GM23338 (cell line): ENCODE measurements at regions not wholly inside any gene's neighbourhood (a gene's known extent, or its start where the extent isn't known, plus 50 kb on each side); places are given as distances from the start of the nearest gene placed in this dataset.

Experiments
- ATAC-seq: fragments of 200-7000 bp; cut with Tn5 transposase; 3 replicates; pipeline ENCODE4 v1.9.1; 2020
- DNase-seq: peaks from one replicate; pipeline ENCODE4 v3.0.0-alpha.2; 2015; ENCODE audit warnings: low spot score
- H2AFZ ChIP-seq: fragments of 200-600 bp; sonication (generic); 2 replicates; pipeline ENCODE4 v1.8.0; 2016; ENCODE audit warnings: antibody characterized with exemption, mild to moderate bottlenecking, moderate library complexity
- H3F3A ChIP-seq: fragments of 200-600 bp; sonication (generic); replicated peaks from 2 replicates; pipeline ENCODE4 v1.8.0; 2017; ENCODE audit warnings: antibody characterized with exemption, mixed run types, low read depth
- H3K27ac ChIP-seq: fragments of 200-600 bp; sonication (generic); 2 replicates; pipeline ENCODE4 v1.6.1; 2016; ENCODE audit warnings: low read depth
- H3K27me3 ChIP-seq: fragments of 200-600 bp; sonication (generic); 2 replicates; pipeline ENCODE4 v1.8.0; 2016; ENCODE audit warnings: mild to moderate bottlenecking, mixed run types, moderate library complexity; ENCODE audit not compliant: insufficient read depth
- H3K36me3 ChIP-seq: fragments of 200-600 bp; sonication (generic); 2 replicates; pipeline ENCODE4 v1.8.0; 2016; ENCODE audit warnings: mild to moderate bottlenecking; ENCODE audit not compliant: insufficient read depth
- H3K4me1 ChIP-seq: fragments of 200-600 bp; sonication (generic); 2 replicates; pipeline ENCODE4 v1.8.0; 2016; ENCODE audit warnings: mild to moderate bottlenecking, moderate library complexity; ENCODE audit not compliant: insufficient read depth
- H3K4me2 ChIP-seq: fragments of 200-600 bp; sonication (generic); 2 replicates; pipeline ENCODE4 v1.7.1; 2017; ENCODE audit warnings: mixed run types
- H3K4me3 ChIP-seq: fragments of 200-600 bp; sonication (generic); 2 replicates; pipeline ENCODE4 v1.6.1; 2016; ENCODE audit warnings: mixed run types
- H3K79me2 ChIP-seq: fragments of 200-600 bp; sonication (generic); replicated peaks from 2 replicates; pipeline ENCODE4 v1.8.0; 2017; ENCODE audit warnings: mild to moderate bottlenecking; ENCODE audit not compliant: insufficient read depth
- H3K9me2 ChIP-seq: fragments of 200-600 bp; sonication (generic); 2 replicates; pipeline ENCODE4 v1.8.0; 2017; ENCODE audit not compliant: insufficient read depth
- H4K20me1 ChIP-seq: fragments of 200-600 bp; sonication (generic); replicated peaks from 2 replicates; pipeline ENCODE4 v1.8.0; 2017; ENCODE audit warnings: mild to moderate bottlenecking; ENCODE audit not compliant: insufficient read depth
- H3K27ac Mint-ChIP-seq: 2 replicates; pipeline ENCODE4 v1.8.0; 2020; ENCODE audit warnings: inconsistent platforms, mild to moderate bottlenecking, moderate library complexity, mixed read lengths
- H3K27me3 Mint-ChIP-seq: 3 replicates; pipeline ENCODE4 v1.8.0; 2022; ENCODE audit warnings: low read depth, mild to moderate bottlenecking, moderate library complexity, mixed read lengths, inconsistent platforms; ENCODE audit not compliant: insufficient read depth, poor library complexity
- H3K36me3 Mint-ChIP-seq: 3 replicates; pipeline ENCODE4 v1.8.0; 2021; ENCODE audit warnings: low read depth, mild to moderate bottlenecking, inconsistent platforms, moderate library complexity, mixed read lengths
- H3K4me1 Mint-ChIP-seq: 3 replicates; pipeline ENCODE4 v1.8.0; 2020; ENCODE audit warnings: mild to moderate bottlenecking, inconsistent platforms, mixed read lengths
- H3K4me3 Mint-ChIP-seq: 3 replicates; pipeline ENCODE4 v1.8.0; 2021; ENCODE audit warnings: moderate library complexity, mild to moderate bottlenecking, inconsistent platforms, mixed read lengths
- H3K9me3 Mint-ChIP-seq: 3 replicates; pipeline ENCODE4 v1.8.0; 2020; ENCODE audit warnings: moderate library complexity, mild to moderate bottlenecking, inconsistent platforms, mixed read lengths
- EZH2phosphoT487 ChIP-seq: fragments of 200-600 bp; sonication (generic); IDR thresholded peaks from one replicate; pipeline ENCODE4 v1.8.1; 2018; ENCODE audit warnings: antibody characterized with exemption; ENCODE audit not compliant: unreplicated experiment
- POLR2AphosphoS5 ChIP-seq: IDR thresholded peaks from 2 replicates; pipeline ENCODE4 v1.6.1; 2016; ENCODE audit warnings: antibody characterized with exemption, low read depth
- TF ChIP-seq, protein P1 (sequence below): fragments of 250-450 bp; sonication (Bioruptor Pico); IDR thresholded peaks from 2 replicates; pipeline ENCODE4 v1.5.0; 2020; ENCODE audit warnings: mild to moderate bottlenecking, moderate library complexity

GRCh38 chrX:45859407-45859806, 658.7 kb upstream of the DIPK2B start (continued):
- TF ChIP-seq, protein P1, sequence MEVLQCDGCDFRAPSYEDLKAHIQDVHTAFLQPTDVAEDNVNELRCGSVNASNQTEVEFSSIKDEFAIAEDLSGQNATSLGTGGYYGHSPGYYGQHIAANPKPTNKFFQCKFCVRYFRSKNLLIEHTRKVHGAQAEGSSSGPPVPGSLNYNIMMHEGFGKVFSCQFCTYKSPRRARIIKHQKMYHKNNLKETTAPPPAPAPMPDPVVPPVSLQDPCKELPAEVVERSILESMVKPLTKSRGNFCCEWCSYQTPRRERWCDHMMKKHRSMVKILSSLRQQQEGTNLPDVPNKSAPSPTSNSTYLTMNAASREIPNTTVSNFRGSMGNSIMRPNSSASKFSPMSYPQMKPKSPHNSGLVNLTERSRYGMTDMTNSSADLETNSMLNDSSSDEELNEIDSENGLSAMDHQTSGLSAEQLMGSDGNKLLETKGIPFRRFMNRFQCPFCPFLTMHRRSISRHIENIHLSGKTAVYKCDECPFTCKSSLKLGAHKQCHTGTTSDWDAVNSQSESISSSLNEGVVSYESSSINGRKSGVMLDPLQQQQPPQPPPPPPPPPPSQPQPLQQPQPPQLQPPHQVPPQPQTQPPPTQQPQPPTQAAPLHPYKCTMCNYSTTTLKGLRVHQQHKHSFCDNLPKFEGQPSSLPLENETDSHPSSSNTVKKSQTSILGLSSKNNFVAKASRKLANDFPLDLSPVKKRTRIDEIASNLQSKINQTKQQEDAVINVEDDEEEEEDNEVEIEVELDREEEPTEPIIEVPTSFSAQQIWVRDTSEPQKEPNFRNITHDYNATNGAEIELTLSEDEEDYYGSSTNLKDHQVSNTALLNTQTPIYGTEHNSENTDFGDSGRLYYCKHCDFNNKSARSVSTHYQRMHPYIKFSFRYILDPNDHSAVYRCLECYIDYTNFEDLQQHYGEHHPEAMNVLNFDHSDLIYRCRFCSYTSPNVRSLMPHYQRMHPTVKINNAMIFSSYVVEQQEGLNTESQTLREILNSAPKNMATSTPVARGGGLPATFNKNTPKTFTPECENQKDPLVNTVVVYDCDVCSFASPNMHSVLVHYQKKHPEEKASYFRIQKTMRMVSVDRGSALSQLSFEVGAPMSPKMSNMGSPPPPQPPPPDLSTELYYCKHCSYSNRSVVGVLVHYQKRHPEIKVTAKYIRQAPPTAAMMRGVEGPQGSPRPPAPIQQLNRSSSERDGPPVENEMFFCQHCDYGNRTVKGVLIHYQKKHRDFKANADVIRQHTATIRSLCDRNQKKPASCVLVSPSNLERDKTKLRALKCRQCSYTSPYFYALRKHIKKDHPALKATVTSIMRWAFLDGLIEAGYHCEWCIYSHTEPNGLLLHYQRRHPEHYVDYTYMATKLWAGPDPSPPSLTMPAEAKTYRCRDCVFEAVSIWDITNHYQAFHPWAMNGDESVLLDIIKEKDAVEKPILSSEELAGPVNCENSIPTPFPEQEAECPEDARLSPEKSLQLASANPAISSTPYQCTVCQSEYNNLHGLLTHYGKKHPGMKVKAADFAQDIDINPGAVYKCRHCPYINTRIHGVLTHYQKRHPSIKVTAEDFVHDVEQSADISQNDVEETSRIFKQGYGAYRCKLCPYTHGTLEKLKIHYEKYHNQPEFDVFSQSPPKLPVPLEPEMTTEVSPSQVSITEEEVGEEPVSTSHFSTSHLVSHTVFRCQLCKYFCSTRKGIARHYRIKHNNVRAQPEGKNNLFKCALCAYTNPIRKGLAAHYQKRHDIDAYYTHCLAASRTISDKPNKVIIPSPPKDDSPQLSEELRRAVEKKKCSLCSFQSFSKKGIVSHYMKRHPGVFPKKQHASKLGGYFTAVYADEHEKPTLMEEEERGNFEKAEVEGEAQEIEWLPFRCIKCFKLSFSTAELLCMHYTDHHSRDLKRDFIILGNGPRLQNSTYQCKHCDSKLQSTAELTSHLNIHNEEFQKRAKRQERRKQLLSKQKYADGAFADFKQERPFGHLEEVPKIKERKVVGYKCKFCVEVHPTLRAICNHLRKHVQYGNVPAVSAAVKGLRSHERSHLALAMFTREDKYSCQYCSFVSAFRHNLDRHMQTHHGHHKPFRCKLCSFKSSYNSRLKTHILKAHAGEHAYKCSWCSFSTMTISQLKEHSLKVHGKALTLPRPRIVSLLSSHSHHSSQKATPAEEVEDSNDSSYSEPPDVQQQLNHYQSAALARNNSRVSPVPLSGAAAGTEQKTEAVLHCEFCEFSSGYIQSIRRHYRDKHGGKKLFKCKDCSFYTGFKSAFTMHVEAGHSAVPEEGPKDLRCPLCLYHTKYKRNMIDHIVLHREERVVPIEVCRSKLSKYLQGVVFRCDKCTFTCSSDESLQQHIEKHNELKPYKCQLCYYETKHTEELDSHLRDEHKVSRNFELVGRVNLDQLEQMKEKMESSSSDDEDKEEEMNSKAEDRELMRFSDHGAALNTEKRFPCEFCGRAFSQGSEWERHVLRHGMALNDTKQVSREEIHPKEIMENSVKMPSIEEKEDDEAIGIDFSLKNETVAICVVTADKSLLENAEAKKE (CRISPR knock-in tag): no peak

DNA sequence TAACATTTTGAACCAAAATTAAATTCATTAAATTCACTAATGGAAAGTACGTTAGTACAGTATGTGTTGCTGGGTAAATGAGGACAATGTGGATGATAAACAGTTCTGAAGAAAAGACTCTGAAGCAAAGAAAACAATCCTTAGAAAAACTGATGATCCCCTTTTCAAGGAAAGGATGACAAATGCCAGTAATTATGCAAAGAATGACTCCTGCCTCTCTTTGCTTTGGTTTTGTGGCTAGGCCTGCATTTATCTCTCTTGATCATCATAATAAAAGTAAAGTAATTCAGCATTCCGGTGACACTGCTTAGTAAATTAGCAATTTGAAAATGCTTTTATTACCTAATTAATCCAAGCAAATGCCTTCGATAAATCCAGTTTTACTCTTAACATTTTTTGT, 652.2 kb upstream of the DIPK2B start:
- H3K27ac Mint-ChIP-seq: peak overlapping the region; percentile 93
- H3K9me3 Mint-ChIP-seq: 0 out of 3 replicates have a peak, but pooled peaks cover 2% of the 10 kb centered on the region
- peak; percentile 28 for DNase-seq
- peaks cover 37% of the 10 kb centered on the region for H3K4me1 Mint-ChIP-seq
- TF ChIP-seq EZH2phosphoT487: no peak
- Histone ChIP-seq H3K4me3 (peak overlapping the region; percentile 87), H3F3A (no peaks in the 10 kb centered on the region), H2AFZ (no peak overlapping the region), H3K9me2 (no peaks in the 10 kb centered on the region), H3K4me2 (peak overlapping the region; percentile 71), H4K20me1 (no peaks in the 10 kb centered on the region), H3K79me2 (peaks cover 31% of the 10 kb centered on the region), H3K27ac (peak overlapping the region; percentile 89), H3K27me3 (no peaks in the 10 kb centered on the region), H3K4me1 (peaks cover 25% of the 10 kb centered on the region; the same call in 1 of the 2 replicates), H3K36me3 (peaks cover 3% of the 10 kb centered on the region; the same call in 1 of the 2 replicates)
- no peak for ATAC-seq
- peaks cover 3% of the 10 kb centered on the region for H3K27me3 Mint-ChIP-seq
- peak overlapping the region; percentile 99; the same call in 2 of the 3 replicates for H3K4me3 Mint-ChIP-seq
- H3K36me3 Mint-ChIP-seq: peaks cover 26% of the 10 kb centered on the region

- peaks cover 3% of the 10 kb centered on the region for H3K27me3 Mint-ChIP-seq
- Histone ChIP-seq H3K27me3 (no peaks in the 10 kb centered on the region), H3F3A (no peaks in the 10 kb centered on the region), H4K20me1 (no peaks in the 10 kb centered on the region), H3K4me2 (peak overlapping the region; percentile 83; the same call in 1 of the 2 replicates), H3K36me3 (peaks cover 3% of the 10 kb centered on the region; the same call in 1 of the 2 replicates), H3K79me2 (peaks cover 45% of the 10 kb centered on the region), H3K4me1 (peaks cover 25% of the 10 kb centered on the region; the same call in 1 of the 2 replicates), H3K4me3 (peak overlapping the region; percentile 87), H2AFZ (no peak overlapping the region), H3K9me2 (no peaks in the 10 kb centered on the region), H3K27ac (peak overlapping the region; percentile 89)
- H3K27ac Mint-ChIP-seq: peak overlapping the region; percentile 94
- ATAC-seq (peak; percentile 80), DNase-seq (peak; percentile 83)
- H3K4me3 Mint-ChIP-seq: peak overlapping the region; percentile 99
- peaks cover 39% of the 10 kb centered on the region for H3K36me3 Mint-ChIP-seq
- 0 out of 3 replicates have a peak, but pooled peaks cover 2% of the 10 kb centered on the region for H3K9me3 Mint-ChIP-seq
- H3K4me1 Mint-ChIP-seq: peaks cover 38% of the 10 kb centered on the region
- no peak for TF ChIP-seq EZH2phosphoT487
- peak; percentile 46; the same call in 1 of the 2 replicates for TF ChIP-seq POLR2AphosphoS5
Measured at GRCh38 chrX:45851434-45851991, 650.8 kb upstream of the DIPK2B start.
